PC-9 (cell line): ENCODE measurements at regions not wholly inside any gene's neighbourhood (a gene's known extent, or its start where the extent isn't known, plus 50 kb on each side); places are given as distances from the start of the nearest gene placed in this dataset.

Experiments used
- BruUV-seq: library from RNA; stranded (reverse); fragments of 400-500 nt; replicated peaks from 2 replicates; lab custom pipeline; 2021; lab: Mats Ljungman, UMichigan
- CTCF ChIA-PET: fragments of 300-600 bp; sonication (Branson Sonifier 250); formaldehyde crosslinking; loops from one replicate; lab custom pipeline; 2022; ENCODE audit warnings: antibody characterized with exemption; lab: Charles Lee
- POLR2A ChIA-PET: fragments of 300-600 bp; sonication (Branson Sonifier 250); formaldehyde crosslinking; loops from one replicate; lab custom pipeline; 2022; ENCODE audit warnings: antibody characterized with exemption; ENCODE audit not compliant: unreplicated experiment; lab: Charles Lee
- DNase-seq, 2 experiments: peaks; one replicate each; pipeline versions ENCODE4 v3.0.0 to v3.0.0-alpha.2; 2015 to 2022; ENCODE audit warnings: mixed read lengths in 1 of 2
- H2AFZ ChIP-seq: fragments of 200-600 bp; sonication (generic); 2 replicates; pipeline ENCODE4 v1.8.1; 2017; ENCODE audit warnings: antibody characterized with exemption
- H3F3A ChIP-seq: fragments of 200-600 bp; sonication (generic); 2 replicates; pipeline ENCODE4 v1.8.1; 2017; ENCODE audit warnings: antibody characterized with exemption, mild to moderate bottlenecking, low read depth; ENCODE audit not compliant: insufficient read depth
- H3K27ac ChIP-seq: fragments of 200-600 bp; sonication (generic); 2 replicates; pipeline ENCODE4 v1.6.1; 2016; ENCODE audit warnings: mixed run types
- H3K27me3 ChIP-seq: fragments of 200-600 bp; sonication (generic); 2 replicates; pipeline ENCODE4 v1.6.1; 2016; ENCODE audit warnings: low read depth, mixed run types; ENCODE audit not compliant: insufficient read depth
- H3K36me3 ChIP-seq: fragments of 200-600 bp; sonication (generic); 2 replicates; pipeline ENCODE4 v1.6.1; 2016; ENCODE audit warnings: low read depth, mixed run types
- H3K4me1 ChIP-seq: fragments of 200-600 bp; sonication (generic); replicated peaks from 2 replicates; pipeline ENCODE4 v1.6.1; 2016; ENCODE audit warnings: mixed run types; ENCODE audit not compliant: insufficient read depth
- H3K4me2 ChIP-seq: fragments of 200-600 bp; sonication (generic); 2 replicates; pipeline ENCODE4 v1.6.1; 2017; ENCODE audit warnings: mixed run types
- H3K4me3 ChIP-seq: fragments of 200-600 bp; sonication (generic); 2 replicates; pipeline ENCODE4 v1.6.1; 2016; ENCODE audit warnings: mixed run types
- H3K79me2 ChIP-seq: fragments of 200-600 bp; sonication (generic); 2 replicates; pipeline ENCODE4 v1.6.1; 2017; ENCODE audit warnings: low read depth, mixed run types
- H3K9me2 ChIP-seq: fragments of 200-600 bp; sonication (generic); 2 replicates; pipeline ENCODE4 v1.8.1; 2017; ENCODE audit warnings: mild to moderate bottlenecking; ENCODE audit not compliant: insufficient read depth
- H3K9me3 ChIP-seq: fragments of 200-600 bp; sonication (generic); 2 replicates; pipeline ENCODE4 v1.8.1; 2016; ENCODE audit warnings: low read depth; ENCODE audit not compliant: insufficient read depth
- H4K20me1 ChIP-seq: fragments of 200-600 bp; sonication (generic); 2 replicates; pipeline ENCODE4 v1.8.1; 2017; ENCODE audit not compliant: insufficient read depth
- EZH2 ChIP-seq: fragments of 200-600 bp; sonication (generic); IDR thresholded peaks from 2 replicates; pipeline ENCODE4 v1.8.0; 2017; ENCODE audit warnings: antibody characterized with exemption, low read depth
- intact Hi-C: fragments of 100-400 bp; cut with micrococcal nuclease; formaldehyde crosslinking; loops from one replicate; pipeline ENCODE4 v1.10.0; 2022; ENCODE audit not compliant: unreplicated experiment
- TF ChIP-seq, protein P1 (sequence below): fragments of 200-600 bp; sonication (generic); conservative IDR thresholded peaks from 2 replicates; pipeline ENCODE4 v1.6.1; 2017; ENCODE audit warnings: mixed run types, antibody characterized with exemption, mild to moderate bottlenecking, moderate library complexity

DNA sequence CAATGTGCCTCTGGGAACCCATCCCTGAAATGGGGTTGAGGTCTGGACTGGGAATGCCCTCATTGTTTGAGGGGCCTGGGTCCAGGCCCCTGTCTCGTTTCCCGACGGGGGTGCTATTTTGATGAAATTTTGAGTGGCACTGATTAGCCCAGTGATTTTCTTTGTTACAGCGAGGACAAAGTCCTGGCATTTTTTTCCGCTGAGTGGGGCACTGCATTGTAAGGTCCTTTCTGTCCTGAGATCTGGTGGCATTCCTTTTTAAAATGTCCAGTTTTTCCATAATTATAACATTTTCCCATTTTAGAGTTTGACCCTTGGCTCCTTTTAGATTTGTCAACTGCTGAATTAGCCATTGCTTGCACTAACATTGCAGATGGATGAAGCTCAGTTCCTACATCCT lies 69.7 kb upstream of the INCENP start:
- DNase-seq, result no peak
- TF ChIP-seq, protein P1, sequence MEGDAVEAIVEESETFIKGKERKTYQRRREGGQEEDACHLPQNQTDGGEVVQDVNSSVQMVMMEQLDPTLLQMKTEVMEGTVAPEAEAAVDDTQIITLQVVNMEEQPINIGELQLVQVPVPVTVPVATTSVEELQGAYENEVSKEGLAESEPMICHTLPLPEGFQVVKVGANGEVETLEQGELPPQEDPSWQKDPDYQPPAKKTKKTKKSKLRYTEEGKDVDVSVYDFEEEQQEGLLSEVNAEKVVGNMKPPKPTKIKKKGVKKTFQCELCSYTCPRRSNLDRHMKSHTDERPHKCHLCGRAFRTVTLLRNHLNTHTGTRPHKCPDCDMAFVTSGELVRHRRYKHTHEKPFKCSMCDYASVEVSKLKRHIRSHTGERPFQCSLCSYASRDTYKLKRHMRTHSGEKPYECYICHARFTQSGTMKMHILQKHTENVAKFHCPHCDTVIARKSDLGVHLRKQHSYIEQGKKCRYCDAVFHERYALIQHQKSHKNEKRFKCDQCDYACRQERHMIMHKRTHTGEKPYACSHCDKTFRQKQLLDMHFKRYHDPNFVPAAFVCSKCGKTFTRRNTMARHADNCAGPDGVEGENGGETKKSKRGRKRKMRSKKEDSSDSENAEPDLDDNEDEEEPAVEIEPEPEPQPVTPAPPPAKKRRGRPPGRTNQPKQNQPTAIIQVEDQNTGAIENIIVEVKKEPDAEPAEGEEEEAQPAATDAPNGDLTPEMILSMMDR, result no peak
- TF ChIP-seq EZH2, result no peak
- no peaks in the 10 kb centered on the region for H4K20me1 ChIP-seq
- H3K4me3 ChIP-seq, result no peak overlapping the region; the same call in 1 of the 2 replicates
- peak overlapping the region; percentile 64 for H3K4me2 ChIP-seq
- H3K27ac ChIP-seq, result peak overlapping the region; percentile 85
- H3K36me3 ChIP-seq, result no peaks in the 10 kb centered on the region
- intact Hi-C loops, result loop anchor here (1.0 to 10.0 kb wide), 9 partner anchors 28 to 259 kb away; partner anchors contain the start of genes FEN1, FTH1 and TMEM258
- H3K4me1 ChIP-seq, result peaks cover 58% of the 10 kb centered on the region
- ChIA-PET POLR2A (interaction anchor here (0.6 to 1.0 kb wide), 3 partner anchors 9 to 91 kb away, joined by 3 to 4 read pairs (median 4); no protein-coding TSS in a partner anchor), CTCF (interaction anchor here (0.6 to 2.3 kb wide), 7 partner anchors 28 to 125 kb away, joined by 3 to 8 read pairs (median 4); no protein-coding TSS in a partner anchor)
- H3F3A ChIP-seq, result peaks cover 44% of the 10 kb centered on the region
- H2AFZ ChIP-seq, result no peak overlapping the region
- H3K27me3 ChIP-seq, result no peaks in the 10 kb centered on the region
- BruUV-seq, result no TSS peak
- no peaks in the 10 kb centered on the region; the same call in 1 of the 2 replicates for H3K9me3 ChIP-seq
- H3K79me2 ChIP-seq, result peaks cover 8% of the 10 kb centered on the region
- no peaks in the 10 kb centered on the region for H3K9me2 ChIP-seq

DNA sequence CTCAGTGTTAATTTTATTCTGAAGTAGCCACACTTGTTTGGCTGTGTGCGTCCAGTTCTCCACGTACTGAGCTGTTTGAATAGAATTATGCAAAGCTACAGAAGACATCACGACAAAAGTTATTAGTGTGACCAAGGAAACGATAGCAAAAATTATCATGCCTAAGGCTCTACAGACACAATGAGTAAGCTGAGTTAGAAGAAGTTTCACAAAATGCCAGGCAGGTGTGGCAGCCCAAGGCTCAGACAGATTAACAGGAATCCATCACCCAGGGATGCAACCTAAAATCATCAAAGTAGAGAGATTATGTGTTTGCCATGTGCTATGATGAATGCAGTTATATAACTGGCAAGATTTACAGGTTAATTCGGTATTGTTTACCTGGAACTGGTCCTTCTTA lies 73.1 kb upstream of the INCENP start:
- Histone ChIP-seq H3K79me2 (peaks cover 8% of the 10 kb centered on the region), H3K4me2 (peak overlapping the region; percentile 65), H4K20me1 (no peaks in the 10 kb centered on the region), H3K4me1 (peaks cover 90% of the 10 kb centered on the region), H3K4me3 (no peak overlapping the region), H3K27me3 (no peaks in the 10 kb centered on the region), H2AFZ (no peak overlapping the region), H3K9me2 (no peaks in the 10 kb centered on the region), H3F3A (peaks cover 66% of the 10 kb centered on the region), H3K27ac (peak overlapping the region; percentile 64), H3K36me3 (no peaks in the 10 kb centered on the region), H3K9me3 (no peaks in the 10 kb centered on the region; the same call in 1 of the 2 replicates)
- no peak for TF ChIP-seq EZH2
- TF ChIP-seq, protein P1, result no peak
- CTCF ChIA-PET, result no interaction called here
- intact Hi-C loops, result loop anchor here (10.0 kb wide), 1 partner anchor 256 kb away; the partner anchor contains the start of genes FEN1 and TMEM258
- POLR2A ChIA-PET, result interaction anchor here (0.8 kb wide), 1 partner anchor 78 kb away, joined by 7 read pairs; no protein-coding TSS in a partner anchor
- no TSS peak for BruUV-seq
- DNase-seq, result peak in 1 of 2 experiments; percentile 90

- POLR2A ChIA-PET, result no interaction called here
- H3K9me3 ChIP-seq, result no peaks in the 10 kb centered on the region; the same call in 1 of the 2 replicates
- peak overlapping the region; percentile 73 for H3K4me2 ChIP-seq
- H3F3A ChIP-seq, result peaks cover 76% of the 10 kb centered on the region
- H2AFZ ChIP-seq, result no peak overlapping the region
- DNase-seq, result peak in 1 of 2 experiments; percentile 68
- CTCF ChIA-PET, result interaction anchor here (1.7 kb wide), 1 partner anchor 86 kb away, joined by 4 read pairs; no protein-coding TSS in a partner anchor
- no peak overlapping the region for H3K4me3 ChIP-seq
- peaks cover 98% of the 10 kb centered on the region for H3K4me1 ChIP-seq
- H3K27me3 ChIP-seq, result no peaks in the 10 kb centered on the region
- TF ChIP-seq, protein P1, result no peak
- TF ChIP-seq EZH2, result no peak
- H3K79me2 ChIP-seq, result peaks cover 7% of the 10 kb centered on the region
- intact Hi-C loops, result loop anchor here (10.0 kb wide), 1 partner anchor 353 kb away; no protein-coding TSS in a partner anchor
- no peaks in the 10 kb centered on the region for H4K20me1 ChIP-seq
- no TSS peak for BruUV-seq
- peak overlapping the region; percentile 98 for H3K27ac ChIP-seq
- no peaks in the 10 kb centered on the region for H3K9me2 ChIP-seq
- no peaks in the 10 kb centered on the region for H3K36me3 ChIP-seq
Observed at GRCh38 chr11:62048100-62048499, 75.7 kb upstream of the INCENP start.
